OCI-LY1 (cell line): ENCODE measurements at regions not wholly inside any gene's neighbourhood (a gene's known extent, or its start where the extent isn't known, plus 50 kb on each side); places are given as distances from the start of the nearest gene placed in this dataset.
"Not testable (repeated sequence)": the region's sequence is repeated elsewhere in the genome, so short reads cannot be mapped to it uniquely, and the experiment has no call there.

Experiments used
- H2AFZ ChIP-seq: fragments of 200-600 bp; sonication (generic), shearing (Covaris generic); 2 replicates; pipeline ENCODE4 v1.6.0; 2014; ENCODE audit warnings: antibody characterized with exemption, mild to moderate bottlenecking, low read length
- H3F3A ChIP-seq: fragments of 200-600 bp; sonication (generic), shearing (Covaris generic); 2 replicates; pipeline ENCODE4 v1.6.0; 2014; ENCODE audit warnings: mild to moderate bottlenecking, antibody characterized with exemption, low read length, moderate library complexity; ENCODE audit not compliant: insufficient read depth
- H3K27ac ChIP-seq: fragments of 200-600 bp; sonication (generic); 2 replicates; pipeline ENCODE4 v1.5.1; 2014; ENCODE audit warnings: low read length, mixed run types, mild to moderate bottlenecking, low read depth; ENCODE audit not compliant: poor library complexity, severe bottlenecking
- H3K27me3 ChIP-seq: fragments of 200-600 bp; sonication (generic); 2 replicates; pipeline ENCODE4 v1.6.0; 2014; ENCODE audit warnings: antibody characterized with exemption, mild to moderate bottlenecking, low read length, moderate library complexity; ENCODE audit not compliant: insufficient read depth
- H3K36me3 ChIP-seq: fragments of 200-600 bp; sonication (generic); 2 replicates; pipeline ENCODE4 v1.6.1; 2014; ENCODE audit warnings: mild to moderate bottlenecking, antibody characterized with exemption, low read length, moderate library complexity, mixed read lengths; ENCODE audit not compliant: insufficient read depth
- H3K4me1 ChIP-seq: fragments of 200-600 bp; sonication (generic); 2 replicates; pipeline ENCODE4 v1.5.1; 2014; ENCODE audit warnings: mild to moderate bottlenecking, low read length, moderate library complexity; ENCODE audit not compliant: insufficient read depth, severe bottlenecking
- H3K4me2 ChIP-seq: fragments of 200-600 bp; sonication (generic), shearing (Covaris generic); 2 replicates; pipeline ENCODE4 v1.6.1; 2014; ENCODE audit warnings: low read length
- H3K4me3 ChIP-seq: fragments of 200-600 bp; sonication (generic); 2 replicates; pipeline ENCODE4 v1.5.1; 2014; ENCODE audit warnings: low read length, low read depth, mild to moderate bottlenecking, mixed read lengths; ENCODE audit not compliant: poor library complexity, severe bottlenecking
- H3K79me2 ChIP-seq: fragments of 200-600 bp; shearing (Covaris generic); 2 replicates; pipeline ENCODE4 v1.6.1; 2016; ENCODE audit warnings: mixed run types, low read length, mixed read lengths; ENCODE audit not compliant: insufficient read depth
- H3K9ac ChIP-seq: fragments of 200-600 bp; sonication (generic), shearing (Covaris generic); 2 replicates; pipeline ENCODE4 v1.6.1; 2014; ENCODE audit warnings: mild to moderate bottlenecking, low read length, mixed read lengths
- H3K9me2 ChIP-seq: fragments of 200-600 bp; sonication (generic), shearing (Covaris generic); 2 replicates; pipeline ENCODE4 v1.6.1; 2014; ENCODE audit warnings: low read depth, mild to moderate bottlenecking, low read length, mixed read lengths
- H3K9me3 ChIP-seq: fragments of 200-600 bp; shearing (Covaris generic); 2 replicates; pipeline ENCODE4 v1.6.1; 2014; ENCODE audit warnings: low read length, mixed read lengths
- H4K20me1 ChIP-seq: fragments of 200-600 bp; sonication (generic), shearing (Covaris generic); 2 replicates; pipeline ENCODE4 v1.6.0; 2016; ENCODE audit warnings: mild to moderate bottlenecking, low read length; ENCODE audit not compliant: insufficient read depth
- CTCF ChIP-seq: fragments of 200-600 bp; sonication (generic), shearing (Covaris generic); IDR thresholded peaks from 2 replicates; pipeline ENCODE4 v1.5.1; 2017; ENCODE audit warnings: mild to moderate bottlenecking, antibody characterized with exemption, low read length, moderate library complexity, mixed read lengths
- EZH2 ChIP-seq: fragments of 200-600 bp; sonication (generic), shearing (Covaris generic); IDR thresholded peaks from 2 replicates; pipeline ENCODE4 v1.8.0; 2017; ENCODE audit warnings: borderline replicate concordance, mixed run types, mild to moderate bottlenecking, antibody characterized with exemption, low read length, moderate library complexity, mixed read lengths

DNA sequence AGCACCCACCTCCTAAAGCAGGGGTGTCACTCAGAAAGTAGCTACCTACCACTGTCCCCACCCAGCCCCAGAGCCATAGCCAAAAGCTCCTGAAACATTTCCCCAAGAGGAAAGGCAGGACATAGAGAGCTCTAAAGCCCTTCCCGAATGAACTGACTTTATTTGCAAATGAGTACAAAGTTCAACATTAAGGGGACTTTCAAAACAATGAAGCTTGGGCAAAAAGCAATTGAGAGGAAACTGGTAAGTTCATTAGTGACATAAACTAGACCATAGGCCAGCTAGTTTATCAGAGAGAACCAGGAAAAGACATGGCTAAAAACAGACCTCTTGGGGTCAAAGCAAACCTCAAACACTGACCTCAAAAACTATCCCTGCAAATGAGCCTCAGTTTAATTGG lies 72.7 kb downstream of the IGLL5 start:
- H3F3A ChIP-seq, result no peaks in the 10 kb centered on the region
- no peak overlapping the region for H3K4me2 ChIP-seq
- H3K36me3 ChIP-seq, result no peaks in the 10 kb centered on the region
- no peaks in the 10 kb centered on the region for H3K27me3 ChIP-seq
- peaks cover 10% of the 10 kb centered on the region for H3K9me3 ChIP-seq
- no peaks in the 10 kb centered on the region for H3K79me2 ChIP-seq
- no peaks in the 10 kb centered on the region for H3K9me2 ChIP-seq
- no peaks in the 10 kb centered on the region for H4K20me1 ChIP-seq
- no peak overlapping the region for H2AFZ ChIP-seq
- no peak overlapping the region for H3K4me3 ChIP-seq
- TF ChIP-seq EZH2 (no peak), CTCF (no peak)
- no peak overlapping the region for H3K9ac ChIP-seq
- peaks cover 6% of the 10 kb centered on the region for H3K4me1 ChIP-seq
- no peak overlapping the region for H3K27ac ChIP-seq

DNA sequence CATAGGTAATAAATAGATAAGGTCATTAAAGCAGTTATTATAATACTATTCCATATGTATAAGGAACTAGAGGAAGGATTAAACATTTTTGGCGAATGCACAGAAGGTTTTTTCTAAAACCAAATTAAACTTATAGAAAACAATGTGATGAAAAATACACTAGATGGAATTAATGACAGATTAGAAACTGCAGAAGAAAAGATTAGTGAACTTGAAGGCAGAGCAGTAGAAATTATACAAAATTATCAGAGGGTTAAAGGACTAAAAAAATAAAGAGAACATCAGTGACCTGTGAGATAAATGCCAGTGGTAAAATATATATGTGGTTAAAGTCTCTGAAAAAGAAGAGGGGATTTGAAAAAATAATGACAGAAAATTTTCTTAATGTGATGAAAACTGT lies 74.0 kb downstream of the IGLL5 start:
- Histone ChIP-seq H3K9me3 (peaks cover 10% of the 10 kb centered on the region), H3K27me3 (no peaks in the 10 kb centered on the region), H3K4me3 (no peak overlapping the region), H2AFZ (no peak overlapping the region), H3F3A (no peaks in the 10 kb centered on the region), H3K4me1 (no peaks in the 10 kb centered on the region), H3K79me2 (no peaks in the 10 kb centered on the region), H3K4me2 (no peak overlapping the region), H3K9ac (no peak overlapping the region), H3K27ac (no peak overlapping the region), H4K20me1 (no peaks in the 10 kb centered on the region), H3K9me2 (no peaks in the 10 kb centered on the region), H3K36me3 (no peaks in the 10 kb centered on the region)
- TF ChIP-seq CTCF (no peak), EZH2 (no peak)

GRCh38 chr22:22968366-22968765 lies 80.8 kb downstream of the IGLL5 start:
- Histone ChIP-seq H3K9ac (no peak overlapping the region), H3K4me1 (no peaks in the 10 kb centered on the region), H3K9me3 (no peaks in the 10 kb centered on the region), H3K9me2 (no peaks in the 10 kb centered on the region), H3K27me3 (no peaks in the 10 kb centered on the region), H3K79me2 (no peaks in the 10 kb centered on the region), H3K36me3 (no peaks in the 10 kb centered on the region), H3K27ac (no peak overlapping the region), H2AFZ (no peak overlapping the region), H4K20me1 (no peaks in the 10 kb centered on the region), H3F3A (no peaks in the 10 kb centered on the region), H3K4me2 (no peak overlapping the region), H3K4me3 (no peak overlapping the region)
- TF ChIP-seq CTCF (no peak), EZH2 (no peak)

DNA sequence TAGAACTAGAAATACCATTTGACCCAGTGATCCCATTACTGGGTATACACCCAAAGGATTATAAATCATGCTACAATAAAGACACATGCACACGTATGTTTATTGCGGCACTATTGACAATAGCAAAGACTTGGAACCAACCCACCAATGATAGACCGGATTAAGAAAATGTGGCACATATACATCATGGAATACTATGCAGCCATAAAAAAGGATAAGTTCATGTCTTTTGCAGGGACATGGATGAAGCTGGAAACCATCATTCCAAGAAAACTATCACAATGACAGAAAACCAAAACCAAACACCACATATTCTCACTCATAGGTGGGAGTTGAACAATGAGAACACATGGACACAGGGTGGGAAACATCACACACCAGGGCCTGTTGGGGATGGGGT lies 85.0 kb downstream of the IGLL5 start:
- not testable (repeated sequence) for H4K20me1 ChIP-seq, H3K9ac ChIP-seq, H3K36me3 ChIP-seq, H3K4me3 ChIP-seq, H3K4me1 ChIP-seq, H3K79me2 ChIP-seq, H3K27me3 ChIP-seq, H2AFZ ChIP-seq, H3K4me2 ChIP-seq, H3K27ac ChIP-seq, H3F3A ChIP-seq, H3K9me2 ChIP-seq, H3K9me3 ChIP-seq
